DMS 273 (cell line): ENCODE measurements at regions not wholly inside any gene's neighbourhood (a gene's known extent, or its start where the extent isn't known, plus 50 kb on each side); places are given as distances from the start of the nearest gene placed in this dataset.

ENCODE experiments used
- DNase-seq: peaks from one replicate; lab custom pipeline; 2025; ENCODE audit not compliant: unreplicated experiment; lab: John Stamatoyannopoulos, UW

DNA sequence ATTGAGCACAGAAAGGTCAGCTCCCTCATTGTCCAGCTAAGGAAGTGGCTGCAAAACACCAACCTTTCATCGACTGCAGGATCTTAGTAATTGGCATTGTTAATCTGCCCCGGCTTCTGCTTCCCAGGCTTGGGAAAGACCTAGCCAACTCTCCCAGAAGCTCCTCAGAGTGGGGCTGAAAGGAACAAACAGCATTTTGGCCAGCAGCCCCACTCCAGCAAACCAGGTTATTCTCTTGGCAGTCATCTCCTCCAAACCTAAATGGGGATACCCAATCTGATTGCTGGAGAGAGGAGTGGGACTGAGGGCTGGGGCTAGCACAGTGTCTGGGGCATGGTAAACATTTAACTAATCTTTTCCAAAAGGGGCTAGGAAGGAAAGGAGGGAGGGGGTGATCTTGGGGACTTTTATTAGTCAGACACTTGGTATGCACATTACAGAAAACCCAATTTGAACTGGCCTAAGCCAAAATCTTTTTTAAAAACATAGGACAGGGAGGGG, 294.4 kb downstream of the MN1 start:
- DNase-seq, result no peak

DNA sequence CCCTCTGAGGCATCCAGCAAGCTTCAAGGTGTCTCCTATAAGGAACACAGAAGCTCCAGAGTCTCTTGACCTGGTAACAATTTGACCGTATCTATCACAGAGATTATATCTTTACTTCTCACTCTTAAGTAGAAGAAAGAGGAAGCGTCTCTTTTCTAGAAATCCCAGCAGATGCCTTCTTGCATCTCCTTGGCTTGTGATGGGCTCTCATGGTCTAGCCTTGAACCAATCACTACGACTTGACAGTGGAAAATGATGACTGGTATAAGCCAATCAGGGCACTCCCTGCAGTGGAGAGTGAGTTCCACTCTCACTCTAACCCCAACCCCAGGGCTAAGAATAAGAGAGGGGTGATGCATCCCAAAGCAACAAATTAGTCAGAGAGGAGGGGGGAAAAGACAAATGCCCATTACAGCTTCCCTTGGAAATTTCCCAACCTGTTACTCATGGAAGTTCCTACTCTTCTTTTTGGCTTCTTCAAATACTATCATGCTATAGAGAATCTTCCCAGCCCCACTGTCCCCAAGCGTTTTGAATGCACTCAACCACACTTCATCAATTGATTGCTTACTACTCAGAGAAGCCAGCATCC, 293.5 kb downstream of the MN1 start:
- DNase-seq, result no peak

- DNase-seq, result no peak
Measured at GRCh38 chr22:27509132-27509920, 292.2 kb downstream of the MN1 start.

DNA sequence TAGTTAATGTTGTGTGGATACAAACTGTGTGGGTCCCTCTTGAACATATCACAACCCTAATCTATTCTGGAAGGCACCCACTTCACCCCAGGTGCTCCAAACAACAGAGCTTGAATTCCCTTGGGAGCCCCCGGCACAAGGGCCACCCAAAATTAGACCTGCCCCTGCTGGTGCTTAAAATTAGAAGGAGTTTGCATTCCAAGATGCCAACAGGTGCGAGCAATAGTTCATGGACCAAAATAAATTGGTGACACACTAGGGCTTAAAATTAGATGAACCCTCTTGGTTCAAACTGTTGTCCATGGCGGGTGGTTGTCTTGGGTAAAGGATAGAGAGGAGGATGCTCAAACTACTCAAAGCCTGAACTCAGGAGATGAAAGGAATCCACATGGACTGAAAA, 291.5 kb downstream of the MN1 start:
- no peak for DNase-seq

- peak; percentile 1 for DNase-seq
Measured at GRCh38 chr22:27512283-27512761, 289.2 kb downstream of the MN1 start.

- no peak for DNase-seq
Measured at GRCh38 chr22:27513021-27513420, 288.5 kb downstream of the MN1 start.

GRCh38 chr22:27514601-27515523, 286.7 kb downstream of the MN1 start:
- no peak for DNase-seq

DNA sequence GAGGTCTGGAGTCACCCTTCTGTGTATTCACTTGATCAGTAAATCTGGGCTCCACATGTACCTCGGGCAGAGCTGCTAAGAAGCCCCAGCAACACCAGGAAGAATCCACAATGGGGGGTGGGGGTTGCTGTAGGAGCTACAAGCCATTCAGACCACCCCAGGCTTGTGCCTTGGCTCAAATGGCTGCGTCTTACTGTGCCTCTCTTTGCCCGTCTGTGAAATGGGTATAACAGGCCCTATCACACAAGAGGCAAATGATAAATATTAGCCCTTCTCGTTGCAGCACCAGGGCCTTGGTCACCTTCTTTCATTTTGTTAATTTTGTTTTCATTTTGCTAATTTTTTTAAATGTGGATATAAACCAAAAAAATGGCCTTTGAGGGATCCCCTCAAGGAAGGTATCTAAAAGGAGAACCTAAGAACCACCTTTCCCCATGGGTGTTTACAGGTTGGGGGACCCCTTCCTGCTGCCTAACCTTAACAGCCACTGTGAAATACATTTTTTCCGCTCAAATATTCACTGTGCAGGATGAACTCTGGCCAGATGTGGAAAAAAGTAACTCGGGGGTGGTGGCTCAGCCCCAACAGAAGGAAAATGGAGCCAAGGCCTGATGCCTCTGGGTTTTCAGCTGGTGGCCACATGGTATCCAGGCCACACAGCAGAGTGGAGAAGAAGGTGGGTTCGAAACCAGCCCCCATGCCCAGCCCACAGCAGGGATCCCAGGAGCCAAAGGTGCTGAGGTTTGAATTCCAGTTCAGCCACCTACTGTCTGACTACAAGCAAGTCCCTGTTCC, 284.0 kb downstream of the MN1 start:
- DNase-seq, result no peak

DNA sequence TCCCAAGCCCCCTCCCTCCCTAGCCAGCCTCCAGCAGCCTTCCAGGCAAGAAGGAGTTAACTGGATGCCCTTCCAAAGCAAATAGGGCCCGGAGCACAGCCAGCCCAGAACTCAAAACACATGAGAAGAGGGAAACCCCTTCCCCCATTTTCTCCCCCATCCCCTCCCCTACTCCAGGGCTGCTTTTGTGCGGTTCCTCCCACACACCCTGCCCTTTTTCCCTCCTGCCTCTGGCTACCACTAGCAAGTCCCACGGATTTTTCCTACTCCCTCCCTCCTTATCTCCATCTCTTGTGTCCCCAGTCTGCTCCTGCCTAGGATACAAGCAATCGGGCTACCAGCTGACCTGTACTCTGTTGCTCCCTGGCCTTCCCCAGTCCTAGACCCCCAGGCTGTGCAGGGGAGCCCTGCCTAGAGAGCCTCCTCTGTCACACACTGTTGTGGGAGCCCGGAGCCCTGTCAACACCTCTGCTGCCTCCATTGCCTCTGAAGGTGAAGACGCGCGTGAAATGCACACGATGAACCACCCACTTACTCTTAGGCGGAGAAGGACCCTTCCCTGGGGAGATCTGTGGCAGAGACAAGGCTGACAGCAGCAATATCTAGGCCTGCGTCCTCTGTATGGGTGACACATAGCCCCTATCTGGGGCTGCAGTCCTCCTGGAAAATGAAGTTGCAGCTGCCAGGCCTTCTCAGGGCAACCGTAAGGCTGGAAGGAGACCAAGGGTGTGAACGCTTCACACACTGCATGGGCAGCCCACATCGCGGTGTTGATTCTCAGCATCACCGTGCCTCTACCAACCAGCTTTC, 282.8 kb downstream of the MN1 start:
- peak; percentile 11 for DNase-seq

- no peak for DNase-seq
Measured at GRCh38 chr22:27523711-27524110, 277.8 kb downstream of the MN1 start.

DNA sequence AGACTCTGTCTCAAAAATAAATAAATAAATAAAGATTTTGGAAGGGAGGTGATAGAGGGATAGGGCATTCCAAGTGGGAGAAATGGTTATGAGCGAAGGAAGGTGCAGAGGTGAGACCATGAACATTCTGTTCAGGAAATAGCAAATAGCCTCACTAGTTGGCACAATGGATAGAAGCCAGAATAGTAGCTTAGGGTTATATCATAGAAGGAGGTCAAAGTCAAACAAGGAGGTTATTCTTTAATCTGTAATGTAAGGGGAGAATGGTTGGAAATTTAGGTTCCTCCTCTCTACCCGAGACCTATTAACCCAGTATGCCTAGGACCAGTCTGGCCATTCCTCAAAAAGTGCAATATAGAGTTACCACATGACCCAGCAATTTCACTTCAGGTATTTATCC, 275.8 kb downstream of the MN1 start:
- DNase-seq, result no peak

- no peak for DNase-seq
Measured at GRCh38 chr22:27526901-27527300, 274.7 kb downstream of the MN1 start.

DNA sequence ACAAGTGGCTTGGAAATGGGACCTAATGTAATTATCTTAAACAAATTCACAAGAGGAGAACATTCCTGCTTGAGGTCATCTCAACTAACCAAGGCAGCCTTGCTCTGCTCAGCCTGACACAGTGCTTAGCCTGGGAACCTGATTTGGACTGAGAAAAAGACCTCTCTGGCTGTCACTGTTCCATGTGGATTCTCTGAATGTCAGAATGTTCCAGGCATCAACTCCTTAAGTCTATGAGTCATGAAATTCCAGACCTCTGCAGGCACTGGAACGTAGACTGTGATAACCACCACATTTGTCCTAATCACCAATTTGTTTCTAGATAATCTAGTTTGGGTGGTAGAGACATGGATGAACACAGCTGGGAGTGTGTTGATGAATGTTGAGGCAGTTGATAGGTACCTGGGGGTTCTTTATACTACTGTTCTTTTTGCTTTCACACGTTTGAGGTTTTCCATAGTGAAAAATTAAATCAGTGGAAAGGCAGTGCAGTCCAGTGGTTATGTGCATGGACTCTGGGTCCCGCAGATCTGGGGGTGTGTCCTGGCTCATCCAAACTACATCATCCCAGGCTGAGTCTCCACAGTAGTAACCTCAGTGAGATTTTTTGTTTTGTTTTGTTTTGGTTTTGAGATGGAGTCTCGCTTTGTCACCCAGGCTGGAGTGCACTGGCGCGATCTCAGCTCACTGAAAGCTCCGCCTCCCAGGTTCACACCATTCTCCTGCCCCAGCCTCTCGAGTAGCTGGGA, 269.6 kb downstream of the MN1 start:
- no peak for DNase-seq

DNA sequence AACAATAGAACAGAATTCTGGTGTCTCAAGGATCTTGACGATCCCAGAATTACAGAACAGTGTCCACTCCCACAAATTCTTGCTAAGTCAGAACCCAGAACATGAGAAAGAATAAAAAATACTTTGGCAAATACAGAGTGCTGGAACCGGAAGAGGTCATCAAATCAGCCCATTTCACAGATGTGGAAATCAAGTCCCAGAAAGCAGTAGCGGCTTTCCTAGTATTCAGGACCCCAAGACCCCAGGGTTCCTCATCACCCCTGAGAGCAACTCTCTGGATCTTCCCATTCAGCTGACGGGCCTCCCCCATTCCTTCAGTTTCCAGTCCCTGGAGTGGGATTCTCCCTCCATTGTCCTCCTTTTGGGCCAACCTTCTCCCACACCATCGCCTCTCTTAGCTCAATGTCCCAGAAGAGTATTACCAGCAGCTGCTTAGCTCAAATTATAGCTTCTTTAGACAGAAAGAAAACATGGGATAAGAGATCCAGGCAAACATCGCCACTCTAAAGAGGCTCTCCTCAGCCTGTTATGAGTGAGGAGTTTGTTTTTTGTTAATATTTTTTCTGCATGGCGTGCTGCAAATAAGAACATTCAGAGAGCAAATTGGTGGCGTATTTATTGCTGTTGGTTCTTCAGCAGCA, 268.3 kb downstream of the MN1 start:
- no peak for DNase-seq

DNA sequence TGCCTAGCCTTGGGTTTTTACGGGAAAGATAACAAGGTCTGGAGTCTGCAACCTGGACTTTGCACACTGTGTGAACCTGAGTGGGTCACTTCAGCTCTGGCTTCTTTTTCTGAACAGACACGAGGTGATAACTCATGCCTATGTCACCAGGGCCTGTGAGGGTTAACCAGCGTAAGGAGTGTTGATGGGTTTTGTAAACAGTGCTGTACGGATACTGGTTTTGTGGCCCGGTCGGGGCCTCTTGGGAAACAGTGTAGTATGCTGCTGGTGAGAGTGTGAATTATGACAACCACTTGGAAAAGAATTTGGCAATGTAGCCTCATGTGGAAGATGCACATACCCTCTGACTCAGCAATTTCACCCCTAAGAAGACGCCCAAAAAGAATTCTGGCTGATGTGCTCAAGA, 266.8 kb downstream of the MN1 start:
- no peak for DNase-seq

DNA sequence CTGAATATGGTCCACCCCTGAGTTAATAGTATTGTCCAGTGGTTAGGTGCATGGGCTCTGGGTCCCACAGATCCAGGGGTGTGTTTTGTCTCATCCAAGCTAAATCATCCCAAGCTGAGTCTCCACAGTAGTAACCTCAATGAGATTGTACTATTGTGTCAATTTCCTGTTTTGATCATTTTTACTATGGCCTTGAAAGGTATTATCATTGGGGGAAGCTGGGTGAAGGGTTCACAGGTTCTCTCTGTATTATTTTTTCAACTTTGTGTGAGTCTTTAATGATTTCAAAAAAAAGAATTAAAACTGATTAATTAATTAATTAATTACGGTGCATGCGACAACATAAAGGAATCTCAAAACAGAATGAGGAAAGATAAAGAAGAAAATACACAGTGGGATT, 266.1 kb downstream of the MN1 start:
- no peak for DNase-seq

GRCh38 chr22:27537501-27537900, 264.1 kb downstream of the MN1 start:
- no peak for DNase-seq

DNA sequence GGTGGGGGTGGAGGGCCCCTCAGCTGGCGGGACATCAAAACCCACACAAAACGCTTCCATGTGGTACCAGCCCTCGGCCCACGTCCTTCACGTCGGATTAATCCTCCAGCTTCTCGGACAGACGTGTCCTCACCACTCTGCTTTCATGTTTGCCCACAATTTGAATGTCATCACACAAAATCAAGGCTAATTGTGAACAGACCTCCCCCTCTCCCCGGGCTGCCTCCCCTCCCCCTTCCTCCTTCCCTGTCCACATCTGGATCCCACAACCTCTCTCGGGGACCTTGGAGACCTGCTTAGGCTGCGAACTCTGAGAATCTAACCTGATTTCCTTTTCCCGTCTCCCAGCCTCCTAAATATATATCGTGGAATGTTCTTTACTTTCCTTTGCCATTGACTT, 262.9 kb downstream of the MN1 start:
- DNase-seq, result no peak

DNA sequence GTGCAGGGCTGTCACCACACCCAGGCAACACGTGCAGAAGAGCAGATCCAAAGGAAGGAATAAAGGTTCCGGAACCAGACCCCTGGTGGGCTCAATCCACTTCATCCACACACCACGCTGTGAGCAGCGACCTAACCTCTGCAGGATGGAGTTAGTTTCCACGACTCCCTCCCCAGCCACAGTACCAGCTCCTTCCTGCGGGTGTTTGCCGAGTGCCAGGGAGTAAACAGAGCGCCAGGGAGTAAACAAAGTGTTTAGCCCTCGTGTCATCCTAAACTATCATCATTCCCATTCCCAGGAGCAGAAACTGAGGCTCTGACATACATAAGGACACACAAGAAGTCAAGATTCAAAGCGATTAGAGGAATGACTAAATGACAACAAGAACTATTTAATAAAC, 261.3 kb downstream of the MN1 start:
- DNase-seq, result no peak
